Activated T-cell treated with anti-CD3 and anti-CD28 coated beads, Interleukin-2, amount 50 U/mL, for 24 hours (primary cell): ENCODE measurements at regions not wholly inside any gene's neighbourhood (a gene's known extent, or its start where the extent isn't known, plus 50 kb on each side); places are given as distances from the start of the nearest gene placed in this dataset.

Experiments used
- DNase-seq: peaks from one replicate; pipeline ENCODE4 v3.0.0-alpha.2; 2020
- H3K27ac Mint-ChIP-seq: 2 replicates; pipeline ENCODE4 v1.8.0; 2020; ENCODE audit warnings: mild to moderate bottlenecking, mixed read lengths
- H3K27me3 Mint-ChIP-seq: 2 replicates; pipeline ENCODE4 v1.8.0; 2020; ENCODE audit warnings: mixed read lengths
- H3K36me3 Mint-ChIP-seq: 2 replicates; pipeline ENCODE4 v1.8.0; 2020; ENCODE audit warnings: low read depth, mixed read lengths
- H3K4me1 Mint-ChIP-seq: 2 replicates; pipeline ENCODE4 v1.8.0; 2020; ENCODE audit warnings: low read depth, mixed read lengths
- H3K4me3 Mint-ChIP-seq: 2 replicates; pipeline ENCODE4 v1.8.0; 2020; ENCODE audit warnings: mild to moderate bottlenecking, moderate library complexity, mixed read lengths
- H3K9me3 Mint-ChIP-seq: 2 replicates; pipeline ENCODE4 v1.8.0; 2020; ENCODE audit warnings: mixed read lengths

- no peak overlapping the region for H3K4me3 Mint-ChIP-seq
- no peaks in the 10 kb centered on the region for H3K4me1 Mint-ChIP-seq
- no peak overlapping the region for H3K27ac Mint-ChIP-seq
- no peaks in the 10 kb centered on the region for H3K36me3 Mint-ChIP-seq
- H3K9me3 Mint-ChIP-seq = peaks cover 9% of the 10 kb centered on the region
- H3K27me3 Mint-ChIP-seq = no peaks in the 10 kb centered on the region
- no peak for DNase-seq
Measured at GRCh38 chr4:57877047-57877458, 766.9 kb upstream of the IGFBP7 start.

GRCh38 chr4:57875829-57876392 is 765.7 kb upstream of the IGFBP7 start:
- peaks cover 9% of the 10 kb centered on the region for H3K9me3 Mint-ChIP-seq
- no peaks in the 10 kb centered on the region for H3K27me3 Mint-ChIP-seq
- H3K36me3 Mint-ChIP-seq = no peaks in the 10 kb centered on the region
- no peak overlapping the region for H3K27ac Mint-ChIP-seq
- H3K4me1 Mint-ChIP-seq = no peaks in the 10 kb centered on the region
- no peak overlapping the region for H3K4me3 Mint-ChIP-seq
- no peak for DNase-seq

GRCh38 chr4:57866468-57867171 is 756.4 kb upstream of the IGFBP7 start:
- H3K27me3 Mint-ChIP-seq = no peaks in the 10 kb centered on the region
- H3K4me3 Mint-ChIP-seq = no peak overlapping the region
- no peak overlapping the region for H3K27ac Mint-ChIP-seq
- H3K4me1 Mint-ChIP-seq = no peaks in the 10 kb centered on the region
- H3K36me3 Mint-ChIP-seq = no peaks in the 10 kb centered on the region
- no peak for DNase-seq
- H3K9me3 Mint-ChIP-seq = peaks cover 6% of the 10 kb centered on the region

GRCh38 chr4:57865264-57865663 is 755.1 kb upstream of the IGFBP7 start:
- DNase-seq = no peak
- Mint-ChIP-seq H3K36me3 (no peaks in the 10 kb centered on the region), H3K4me1 (no peaks in the 10 kb centered on the region), H3K27me3 (no peaks in the 10 kb centered on the region), H3K27ac (no peak overlapping the region), H3K4me3 (no peak overlapping the region), H3K9me3 (peaks cover 6% of the 10 kb centered on the region)

GRCh38 chr4:57854748-57855147 is 744.6 kb upstream of the IGFBP7 start:
- peaks cover 2% of the 10 kb centered on the region for H3K9me3 Mint-ChIP-seq
- H3K36me3 Mint-ChIP-seq = no peaks in the 10 kb centered on the region
- H3K4me3 Mint-ChIP-seq = no peak overlapping the region
- H3K27ac Mint-ChIP-seq = no peak overlapping the region
- H3K4me1 Mint-ChIP-seq = no peaks in the 10 kb centered on the region
- H3K27me3 Mint-ChIP-seq = no peaks in the 10 kb centered on the region
- no peak for DNase-seq

- Mint-ChIP-seq H3K4me1 (no peaks in the 10 kb centered on the region), H3K27ac (no peak overlapping the region), H3K9me3 (peaks cover 6% of the 10 kb centered on the region), H3K27me3 (no peaks in the 10 kb centered on the region), H3K36me3 (no peaks in the 10 kb centered on the region), H3K4me3 (no peak overlapping the region)
- DNase-seq = no peak
Measured at GRCh38 chr4:57850141-57850540, 740.0 kb upstream of the IGFBP7 start.

GRCh38 chr4:57832083-57832482 is 721.9 kb upstream of the IGFBP7 start:
- Mint-ChIP-seq H3K9me3 (peaks cover 6% of the 10 kb centered on the region), H3K4me3 (no peak overlapping the region), H3K36me3 (no peaks in the 10 kb centered on the region), H3K27me3 (no peaks in the 10 kb centered on the region), H3K27ac (no peak overlapping the region), H3K4me1 (no peaks in the 10 kb centered on the region)
- DNase-seq = no peak

GRCh38 chr4:57789666-57790065 is 679.5 kb upstream of the IGFBP7 start:
- Mint-ChIP-seq H3K27ac (no peak overlapping the region), H3K36me3 (no peaks in the 10 kb centered on the region), H3K9me3 (no peaks in the 10 kb centered on the region), H3K4me1 (no peaks in the 10 kb centered on the region), H3K4me3 (no peak overlapping the region), H3K27me3 (no peaks in the 10 kb centered on the region)
- no peak for DNase-seq

GRCh38 chr4:57777876-57778275 is 667.7 kb upstream of the IGFBP7 start:
- no peaks in the 10 kb centered on the region for H3K36me3 Mint-ChIP-seq
- no peak overlapping the region for H3K27ac Mint-ChIP-seq
- H3K4me3 Mint-ChIP-seq = no peak overlapping the region
- no peak for DNase-seq
- H3K4me1 Mint-ChIP-seq = no peaks in the 10 kb centered on the region
- H3K9me3 Mint-ChIP-seq = peaks cover 18% of the 10 kb centered on the region
- no peaks in the 10 kb centered on the region for H3K27me3 Mint-ChIP-seq

- Mint-ChIP-seq H3K4me1 (no peaks in the 10 kb centered on the region), H3K27me3 (no peaks in the 10 kb centered on the region), H3K27ac (no peak overlapping the region), H3K36me3 (no peaks in the 10 kb centered on the region), H3K9me3 (peaks cover 16% of the 10 kb centered on the region), H3K4me3 (no peak overlapping the region)
- DNase-seq = no peak
Measured at GRCh38 chr4:57774681-57775080, 664.5 kb upstream of the IGFBP7 start.

GRCh38 chr4:57774171-57774570 is 664.0 kb upstream of the IGFBP7 start:
- DNase-seq = no peak
- H3K27ac Mint-ChIP-seq = no peak overlapping the region
- H3K27me3 Mint-ChIP-seq = no peaks in the 10 kb centered on the region
- peaks cover 16% of the 10 kb centered on the region for H3K9me3 Mint-ChIP-seq
- H3K4me1 Mint-ChIP-seq = no peaks in the 10 kb centered on the region
- no peak overlapping the region for H3K4me3 Mint-ChIP-seq
- no peaks in the 10 kb centered on the region for H3K36me3 Mint-ChIP-seq

- Mint-ChIP-seq H3K27me3 (no peaks in the 10 kb centered on the region), H3K36me3 (no peaks in the 10 kb centered on the region), H3K4me3 (no peak overlapping the region), H3K27ac (no peak overlapping the region), H3K9me3 (peaks cover 9% of the 10 kb centered on the region), H3K4me1 (no peaks in the 10 kb centered on the region)
- DNase-seq = no peak
Measured at GRCh38 chr4:57766341-57766740, 656.2 kb upstream of the IGFBP7 start.

- H3K27me3 Mint-ChIP-seq = no peaks in the 10 kb centered on the region
- no peaks in the 10 kb centered on the region for H3K36me3 Mint-ChIP-seq
- H3K4me3 Mint-ChIP-seq = no peak overlapping the region
- peaks cover 5% of the 10 kb centered on the region for H3K9me3 Mint-ChIP-seq
- H3K4me1 Mint-ChIP-seq = no peaks in the 10 kb centered on the region
- H3K27ac Mint-ChIP-seq = no peak overlapping the region
- no peak for DNase-seq
Measured at GRCh38 chr4:57764856-57765255, 654.7 kb upstream of the IGFBP7 start.

GRCh38 chr4:57763070-57763469 is 652.9 kb upstream of the IGFBP7 start:
- Mint-ChIP-seq H3K9me3 (peaks cover 3% of the 10 kb centered on the region), H3K4me1 (no peaks in the 10 kb centered on the region), H3K36me3 (no peaks in the 10 kb centered on the region), H3K4me3 (no peak overlapping the region), H3K27me3 (no peaks in the 10 kb centered on the region), H3K27ac (no peak overlapping the region)
- no peak for DNase-seq

GRCh38 chr4:57740625-57741190 is 630.5 kb upstream of the IGFBP7 start:
- Mint-ChIP-seq H3K4me1 (no peaks in the 10 kb centered on the region), H3K9me3 (peaks cover 18% of the 10 kb centered on the region), H3K4me3 (no peak overlapping the region), H3K27ac (no peak overlapping the region), H3K36me3 (no peaks in the 10 kb centered on the region), H3K27me3 (no peaks in the 10 kb centered on the region)
- no peak for DNase-seq
